Skeletal muscle satellite cell (primary cell): ENCODE measurements at regions not wholly inside any gene's neighbourhood (a gene's known extent, or its start where the extent isn't known, plus 50 kb on each side); places are given as distances from the start of the nearest gene placed in this dataset.
"Not testable (repeated sequence)": the region's sequence is repeated elsewhere in the genome, so short reads cannot be mapped to it uniquely, and the experiment has no call there.

ENCODE experiments used
- H3K27me3 ChIP-seq: 2 replicates; pipeline ENCODE4 v1.7.0; 2013; ENCODE audit warnings: low read length; ENCODE audit not compliant: control insufficient read depth, insufficient read depth
- H3K36me3 ChIP-seq: 2 replicates; pipeline ENCODE4 v1.7.0; 2013; ENCODE audit warnings: mild to moderate bottlenecking, control low read depth, low read length; ENCODE audit not compliant: insufficient read depth
- H3K4me1 ChIP-seq: 2 replicates; pipeline ENCODE4 v1.7.0; 2013; ENCODE audit warnings: low read length; ENCODE audit not compliant: control insufficient read depth, insufficient read depth
- H3K4me2 ChIP-seq: 2 replicates; pipeline ENCODE4 v1.7.0; 2013; ENCODE audit warnings: mild to moderate bottlenecking, low read length
- H3K4me3 ChIP-seq: 2 replicates; pipeline ENCODE4 v1.7.0; 2013; ENCODE audit warnings: low read length
- H3K9ac ChIP-seq: 2 replicates; pipeline ENCODE4 v1.7.0; 2013; ENCODE audit warnings: mild to moderate bottlenecking, low read depth, low read length, moderate library complexity
- H3K9me3 ChIP-seq: replicated peaks from 2 replicates; pipeline ENCODE4 v1.7.0; 2013; ENCODE audit warnings: mild to moderate bottlenecking, control low read depth, low read length

DNA sequence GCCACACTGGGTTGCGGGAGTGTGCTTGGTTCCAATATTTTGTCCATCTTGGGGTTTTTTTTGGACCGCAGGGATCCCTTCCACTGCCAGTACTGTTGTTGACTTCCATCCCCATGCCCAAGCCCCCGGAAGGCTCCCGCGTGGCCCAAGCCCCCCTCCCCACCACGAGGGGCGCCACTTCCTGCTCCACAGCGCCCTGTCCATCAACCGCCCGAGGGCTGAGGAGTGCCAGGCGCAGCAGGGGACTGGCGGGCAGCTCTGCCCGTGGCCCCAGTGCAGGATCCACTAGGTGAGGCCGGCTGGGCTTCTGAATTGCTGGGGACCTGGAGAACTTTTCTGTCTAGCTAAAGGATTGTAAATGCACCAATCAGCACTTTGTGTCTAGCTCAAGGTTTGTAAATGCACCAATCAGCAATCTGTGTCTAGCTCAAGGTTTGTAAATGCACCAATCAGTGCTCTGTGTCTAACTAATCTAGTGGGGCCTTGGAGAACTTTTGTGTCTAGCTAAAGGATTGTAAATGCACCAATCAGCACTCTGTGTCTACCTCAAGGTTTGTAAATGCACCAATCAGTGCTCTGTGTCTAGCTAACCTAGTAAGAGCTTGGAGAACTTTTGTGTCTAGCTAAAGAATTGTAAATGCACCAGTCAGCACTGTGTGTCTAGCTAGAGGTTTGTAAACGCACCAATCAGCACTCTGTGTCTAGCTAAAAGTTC lies 281.3 kb upstream of the CHAC2 start:
- not testable (repeated sequence) for H3K9ac ChIP-seq, H3K27me3 ChIP-seq, H3K9me3 ChIP-seq, H3K36me3 ChIP-seq, H3K4me1 ChIP-seq, H3K4me2 ChIP-seq, H3K4me3 ChIP-seq

DNA sequence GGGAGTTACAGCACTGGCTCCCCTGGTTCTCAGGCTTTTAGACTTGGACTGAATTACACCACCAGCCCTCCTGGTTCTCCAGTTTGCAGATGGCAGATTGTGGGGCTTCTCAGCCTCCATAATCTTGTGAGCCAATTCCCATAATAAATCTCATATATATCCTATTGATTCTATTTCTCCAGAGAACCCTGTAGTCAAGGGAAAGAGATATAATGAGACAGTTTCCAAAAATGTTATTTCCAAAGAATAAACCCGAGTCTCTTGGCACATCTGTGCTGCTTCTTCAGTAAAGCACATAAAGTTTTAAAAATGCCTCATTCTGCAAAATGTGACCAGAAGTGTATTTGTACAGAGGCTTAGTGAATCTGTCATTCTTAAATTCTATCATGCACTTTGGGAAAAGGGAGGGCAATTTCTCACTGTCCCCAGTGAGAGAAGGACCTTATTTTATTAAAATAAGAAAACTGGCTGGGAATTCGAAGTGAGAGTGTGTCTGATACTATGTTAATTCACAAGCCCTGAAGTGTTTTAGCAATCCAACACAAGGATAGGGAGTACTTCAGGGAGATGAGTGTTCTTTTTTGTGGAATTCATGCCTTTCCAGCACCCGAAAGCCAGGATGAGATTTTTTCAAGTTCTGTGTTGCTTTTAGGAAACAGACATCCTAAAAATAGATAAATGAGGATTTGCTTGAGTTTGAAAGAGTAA lies 282.4 kb upstream of the CHAC2 start:
- Histone ChIP-seq H3K4me3 (no peak overlapping the region), H3K4me1 (no peaks in the 10 kb centered on the region), H3K9me3 (no peaks in the 10 kb centered on the region), H3K9ac (no peak overlapping the region), H3K36me3 (no peaks in the 10 kb centered on the region), H3K27me3 (no peaks in the 10 kb centered on the region), H3K4me2 (no peak overlapping the region)

DNA sequence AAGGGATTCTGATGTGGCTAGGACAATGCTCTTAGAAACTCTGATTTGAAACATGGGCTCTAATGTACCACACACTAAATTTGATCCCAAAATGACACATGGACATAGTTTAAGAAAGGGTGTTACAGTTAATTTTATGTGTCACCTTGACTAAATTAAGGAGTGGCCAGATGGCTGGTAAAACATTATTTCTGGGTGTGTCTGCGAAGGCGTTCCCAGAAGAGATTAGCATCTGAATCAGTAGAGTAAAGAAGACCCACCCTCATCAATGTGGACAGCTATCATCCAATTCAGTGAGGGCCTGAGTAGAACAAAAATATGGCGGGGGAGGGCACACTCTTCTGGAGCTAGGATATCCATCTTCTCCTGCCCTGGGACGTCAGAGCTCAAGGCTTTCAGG lies 283.1 kb upstream of the CHAC2 start:
- Histone ChIP-seq H3K9me3 (no peaks in the 10 kb centered on the region), H3K36me3 (no peaks in the 10 kb centered on the region), H3K9ac (no peak overlapping the region), H3K4me1 (no peaks in the 10 kb centered on the region), H3K4me3 (no peak overlapping the region), H3K27me3 (no peaks in the 10 kb centered on the region), H3K4me2 (no peak overlapping the region)

DNA sequence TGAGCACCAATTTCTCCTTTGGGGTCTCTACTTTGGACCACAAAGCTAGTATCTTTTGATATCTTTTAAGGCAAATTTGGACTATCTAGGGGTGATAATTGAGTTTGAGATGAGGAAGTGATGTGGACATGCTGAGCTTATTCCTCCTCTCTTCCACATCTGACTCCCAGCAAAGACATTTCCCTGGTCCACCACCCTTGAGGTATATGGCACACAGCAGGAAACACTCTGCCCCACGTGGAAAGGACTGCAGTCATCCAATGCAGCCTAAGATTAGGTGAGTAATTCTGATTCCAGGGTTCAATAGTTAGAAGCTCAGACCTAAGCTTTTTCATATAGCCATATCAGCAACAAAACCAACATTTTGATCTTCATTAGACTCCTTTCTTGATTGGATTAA lies 290.1 kb upstream of the CHAC2 start:
- no peaks in the 10 kb centered on the region for H3K9me3 ChIP-seq

DNA sequence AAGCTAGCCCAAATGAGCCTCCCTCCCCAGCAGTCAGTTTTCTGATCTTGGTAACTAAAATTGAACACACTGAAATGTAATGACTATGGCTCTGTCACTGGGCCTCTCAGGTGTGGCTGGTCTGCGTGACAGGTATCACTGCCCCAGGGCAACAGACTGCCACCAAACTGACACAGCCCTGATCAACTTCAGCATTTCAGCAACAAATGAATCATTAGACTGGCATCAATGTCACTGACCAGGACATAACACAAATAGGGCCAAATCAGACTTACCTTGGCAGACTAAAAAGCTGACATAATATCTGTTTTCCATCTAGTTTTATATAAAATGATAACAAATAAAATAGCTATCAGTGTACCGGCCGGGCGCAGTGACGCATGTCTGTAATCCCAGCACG lies 290.8 kb upstream of the CHAC2 start:
- Histone ChIP-seq H3K9ac (no peak overlapping the region), H3K9me3 (no peaks in the 10 kb centered on the region), H3K36me3 (no peaks in the 10 kb centered on the region), H3K4me1 (no peaks in the 10 kb centered on the region), H3K4me2 (no peak overlapping the region), H3K4me3 (no peak overlapping the region), H3K27me3 (no peaks in the 10 kb centered on the region)

More for the DNA sequence above, 290.1 kb upstream of the CHAC2 start:
- no peaks in the 10 kb centered on the region for H3K27me3 ChIP-seq
- H3K4me1 ChIP-seq = no peaks in the 10 kb centered on the region
- H3K4me3 ChIP-seq = no peak overlapping the region
- H3K9ac ChIP-seq = no peak overlapping the region
- H3K36me3 ChIP-seq = no peaks in the 10 kb centered on the region
- no peak overlapping the region for H3K4me2 ChIP-seq

DNA sequence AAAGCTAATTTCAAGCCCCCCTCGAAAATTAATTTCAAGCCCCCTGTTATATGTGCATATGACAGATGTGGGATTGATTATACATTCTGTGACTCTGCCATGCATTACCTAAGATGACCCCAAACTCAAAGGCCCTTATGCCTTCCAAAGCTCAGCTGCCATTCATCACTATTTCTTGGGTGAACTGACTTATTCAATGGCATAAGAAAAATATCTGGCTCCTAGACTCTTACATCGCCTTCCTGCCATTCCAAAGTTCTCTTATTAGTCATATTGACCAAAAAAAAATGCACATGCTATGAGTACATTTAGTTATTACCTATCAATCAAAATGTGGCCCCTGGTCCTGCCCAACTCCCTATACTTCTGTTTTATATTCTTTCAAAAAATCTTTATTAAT lies 291.8 kb upstream of the CHAC2 start:
- no peak overlapping the region for H3K4me3 ChIP-seq

DNA sequence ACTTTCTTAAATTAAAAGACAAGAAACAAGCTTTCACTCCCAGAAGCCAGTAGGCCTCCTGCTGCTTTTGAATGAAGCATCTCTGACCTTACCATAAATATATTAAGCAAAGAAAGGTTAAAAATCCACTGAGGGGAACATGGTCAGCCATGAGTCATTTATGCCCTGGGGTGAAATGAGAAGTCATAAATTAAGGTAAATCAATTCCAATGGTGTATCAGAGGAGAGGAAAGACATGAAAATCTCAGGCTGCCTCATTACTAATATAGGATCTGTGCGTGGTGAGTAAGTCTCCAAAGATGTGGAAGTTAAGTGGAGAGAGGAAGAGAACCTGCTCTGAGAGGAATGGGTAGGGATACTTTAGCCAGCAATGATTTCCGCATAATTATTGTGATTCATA lies 292.3 kb upstream of the CHAC2 start:
- Histone ChIP-seq H3K9ac (no peak overlapping the region), H3K4me1 (no peaks in the 10 kb centered on the region), H3K4me2 (no peak overlapping the region), H3K36me3 (no peaks in the 10 kb centered on the region), H3K4me3 (no peak overlapping the region), H3K9me3 (no peaks in the 10 kb centered on the region), H3K27me3 (no peaks in the 10 kb centered on the region)

More for the DNA sequence above, 291.8 kb upstream of the CHAC2 start:
- H3K9me3 ChIP-seq = no peaks in the 10 kb centered on the region
- H3K4me2 ChIP-seq = no peak overlapping the region
- H3K36me3 ChIP-seq = no peaks in the 10 kb centered on the region
- no peaks in the 10 kb centered on the region for H3K4me1 ChIP-seq
- no peak overlapping the region for H3K9ac ChIP-seq
- H3K27me3 ChIP-seq = no peaks in the 10 kb centered on the region

DNA sequence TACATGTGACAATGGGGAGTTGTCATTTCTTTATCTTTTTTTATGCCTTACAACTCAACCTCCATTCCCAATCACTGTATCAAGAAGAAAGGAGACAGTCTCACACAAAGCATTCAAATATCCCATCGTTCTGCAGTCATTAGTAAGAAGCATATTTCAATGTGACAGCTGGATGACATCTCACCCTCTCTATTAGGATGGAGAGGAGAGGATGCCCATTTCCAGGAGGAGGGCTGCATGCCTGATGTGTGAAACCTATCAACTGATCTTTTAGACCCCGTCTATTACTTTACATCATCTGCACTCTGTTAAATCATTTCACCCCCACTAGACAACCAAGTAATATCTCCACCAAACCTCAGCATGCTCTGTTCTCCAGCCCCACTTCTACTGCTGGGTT lies 292.7 kb upstream of the CHAC2 start:
- Histone ChIP-seq H3K9ac (no peak overlapping the region), H3K4me3 (no peak overlapping the region), H3K4me1 (no peaks in the 10 kb centered on the region), H3K27me3 (no peaks in the 10 kb centered on the region), H3K36me3 (no peaks in the 10 kb centered on the region), H3K4me2 (no peak overlapping the region), H3K9me3 (no peaks in the 10 kb centered on the region)

DNA sequence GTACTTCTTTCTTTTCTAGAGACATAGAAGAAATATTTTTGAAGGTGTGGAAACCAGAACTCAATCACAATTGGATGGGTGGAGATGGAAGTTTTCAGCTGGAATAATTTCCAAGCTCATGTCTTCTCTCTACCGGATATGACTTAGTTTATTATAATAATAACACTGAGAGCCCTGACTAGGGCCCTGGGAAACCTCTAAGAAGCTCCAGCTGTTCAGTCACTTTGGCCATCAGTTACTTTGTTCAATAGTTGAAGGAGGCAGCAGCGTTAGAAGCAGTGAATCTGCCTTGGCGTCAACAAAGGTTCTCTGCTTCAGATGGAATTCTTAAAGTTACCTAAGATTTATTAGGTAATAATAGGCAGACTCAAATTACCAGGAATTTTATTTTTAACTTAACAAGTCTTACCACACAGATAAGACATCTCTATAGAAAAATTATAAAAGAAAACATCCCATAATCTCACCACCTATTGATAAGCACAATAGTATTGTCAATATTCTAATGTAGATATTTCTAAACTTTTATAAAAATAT lies 293.8 kb upstream of the CHAC2 start:
- Histone ChIP-seq H3K36me3 (no peaks in the 10 kb centered on the region), H3K27me3 (no peaks in the 10 kb centered on the region), H3K4me2 (no peak overlapping the region), H3K9me3 (no peaks in the 10 kb centered on the region), H3K4me1 (no peaks in the 10 kb centered on the region), H3K9ac (no peak overlapping the region), H3K4me3 (no peak overlapping the region)

DNA sequence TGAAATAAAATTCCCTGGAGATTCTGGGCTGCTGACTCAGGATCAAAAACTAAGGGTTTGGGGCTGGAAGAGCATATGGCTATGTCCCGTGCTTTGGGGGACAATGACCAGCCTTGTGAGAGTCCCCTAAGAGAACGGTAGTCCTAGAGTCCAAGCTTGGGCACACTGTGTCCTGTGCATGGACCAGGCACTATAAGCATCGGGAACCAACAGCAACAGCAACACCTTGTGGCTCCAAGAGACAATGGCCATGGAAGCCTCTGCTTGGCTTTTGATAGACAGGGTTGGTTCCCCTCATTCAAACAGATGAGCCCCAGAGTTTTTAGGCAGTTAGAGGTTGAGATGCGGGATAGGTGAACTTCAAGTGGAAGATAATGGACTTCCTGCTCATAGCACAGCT lies 294.4 kb upstream of the CHAC2 start:
- Histone ChIP-seq H3K27me3 (no peaks in the 10 kb centered on the region), H3K4me1 (no peaks in the 10 kb centered on the region), H3K36me3 (no peaks in the 10 kb centered on the region), H3K9me3 (no peaks in the 10 kb centered on the region), H3K4me3 (no peak overlapping the region), H3K9ac (no peak overlapping the region), H3K4me2 (no peak overlapping the region)

DNA sequence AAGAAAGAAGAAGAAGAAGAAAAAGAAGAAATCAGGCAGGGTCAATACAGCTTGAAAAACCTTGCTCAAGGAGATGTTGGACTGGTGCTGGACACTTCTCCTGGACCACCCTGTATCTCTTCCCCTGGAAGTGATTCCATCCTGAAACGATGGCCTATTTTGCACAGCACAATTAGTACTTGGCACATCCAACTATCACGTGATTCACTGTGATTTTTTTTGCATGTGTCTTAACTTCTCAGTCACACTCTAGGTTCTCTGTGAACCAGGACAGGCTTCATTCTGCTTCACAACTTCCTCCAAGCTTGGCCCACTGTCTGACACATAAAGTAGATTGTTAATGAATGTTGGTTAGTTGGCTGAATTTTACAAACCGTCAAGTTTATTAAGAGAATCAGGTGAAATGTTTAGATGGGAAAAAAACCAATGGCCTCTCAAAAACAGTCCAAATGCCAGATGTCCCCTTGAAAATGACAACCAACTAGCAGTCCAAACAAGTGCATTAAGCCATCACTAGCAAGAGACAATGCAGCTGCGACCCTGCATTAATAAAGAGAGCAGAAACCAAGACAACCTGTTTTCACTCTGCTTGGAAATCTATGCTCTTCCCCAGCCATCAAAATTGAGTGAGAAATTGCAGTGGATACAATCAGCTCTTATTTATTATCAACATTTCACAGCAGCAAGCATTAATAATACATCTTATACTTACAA lies 300.0 kb upstream of the CHAC2 start:
- Histone ChIP-seq H3K9me3 (no peaks in the 10 kb centered on the region), H3K4me2 (no peak overlapping the region), H3K36me3 (no peaks in the 10 kb centered on the region), H3K9ac (no peak overlapping the region), H3K27me3 (no peaks in the 10 kb centered on the region), H3K4me3 (no peak overlapping the region), H3K4me1 (no peaks in the 10 kb centered on the region)
